HCT116 (cell line): ENCODE measurements at regions not wholly inside any gene's neighbourhood (a gene's known extent, or its start where the extent isn't known, plus 50 kb on each side); places are given as distances from the start of the nearest gene placed in this dataset.
A peak's percentile ranks its signal among the peaks of the same experiment; 100 is the strongest.

ENCODE experiments used
- ATAC-seq: fragments of 200-7000 bp; cut with Tn5 transposase; 2 replicates; pipeline ENCODE4 v1.9.1; 2020; ENCODE audit warnings: mild to moderate bottlenecking, moderate library complexity
- BruUV-seq: library from RNA; stranded (reverse); fragments of 400-500 nt; replicated peaks from 2 replicates; lab custom pipeline; 2021; lab: Mats Ljungman, UMichigan
- CTCF ChIA-PET: fragments of 300-600 bp; sonication (Branson Sonifier 250); formaldehyde crosslinking; loops from one replicate; lab custom pipeline; 2021; ENCODE audit warnings: antibody characterized with exemption; lab: Charles Lee
- POLR2A ChIA-PET: fragments of 300-600, 350-600 bp; sonication (Branson Sonifier 250); formaldehyde crosslinking; loops from one replicate; lab custom pipeline; 2021; ENCODE audit warnings: antibody characterized with exemption; lab: Charles Lee
- RAD21 ChIA-PET, 2 experiments: fragments of 300-600 bp; sonication (Branson Sonifier 250); formaldehyde crosslinking; loops; one replicate each; lab custom pipeline; 2023; ENCODE audit warnings: low total read pairs in 2 of 2; ENCODE audit not compliant: uncharacterized antibody in 2 of 2, unreplicated experiment in 2 of 2, low non-redundant PET in 1 of 2; lab: Charles Lee
- DNase-seq: peaks from one replicate; pipeline ENCODE4 v3.0.0-alpha.2; 2010; ENCODE audit warnings: low read depth, low spot score
- H2AFZ ChIP-seq: fragments of 200-600 bp; shearing (Covaris generic), sonication (generic); 2 replicates; pipeline ENCODE4 v1.6.1; 2017; ENCODE audit warnings: low read depth, mixed run types, mixed read lengths, antibody characterized with exemption, low read length; ENCODE audit not compliant: poor library complexity, severe bottlenecking
- H3K27ac ChIP-seq: 2 replicates; pipeline ENCODE4 v1.5.1; 2012; ENCODE audit warnings: low read depth, low read length
- H3K27me3 ChIP-seq: fragments of 200-600 bp; sonication (generic); 2 replicates; pipeline ENCODE4 v1.6.1; 2016; ENCODE audit warnings: mixed run types, low read length, mixed read lengths; ENCODE audit not compliant: insufficient read depth
- H3K36me3 ChIP-seq, 2 experiments: fragments of 200-500 bp in 1 of 2; fragments of 200-600 bp in 1 of 2; sonication (Bioruptor generic) in 1 of 2; sonication (generic) in 1 of 2; 2 replicates each; pipeline versions ENCODE4 v1.5.1 to v1.6.1; 2014 to 2016; ENCODE audit warnings: low read length in 2 of 2, inconsistent platforms in 1 of 2, mixed read lengths in 1 of 2, mixed run types in 1 of 2; ENCODE audit not compliant: insufficient read depth in 2 of 2, control insufficient read depth in 1 of 2
- H3K4me1 ChIP-seq, 2 experiments: fragments of 200-600 bp in 1 of 2; sonication (generic) in 1 of 2; 2 replicates each; pipeline versions ENCODE4 v1.5.1 to v1.6.1; 2012 to 2017; ENCODE audit warnings: low read length in 2 of 2, inconsistent platforms in 1 of 2, mild to moderate bottlenecking in 1 of 2, mixed read lengths in 1 of 2, mixed run types in 1 of 2, moderate library complexity in 1 of 2; ENCODE audit not compliant: insufficient read depth in 2 of 2, control insufficient read depth in 1 of 2
- H3K4me2 ChIP-seq: fragments of 200-600 bp; sonication (generic); 2 replicates; pipeline ENCODE4 v1.6.1; 2017; ENCODE audit warnings: mixed run types, low read length, mixed read lengths
- H3K4me3 ChIP-seq, 2 experiments: fragments of 200-600 bp in 1 of 2; sonication (generic) in 1 of 2; replicated peaks in 1 of 2; 2 replicates each; pipeline ENCODE4 v1.5.1; 2011 to 2016; ENCODE audit warnings: low read length in 2 of 2, control low read depth in 1 of 2, low read depth in 1 of 2, mild to moderate bottlenecking in 1 of 2, mixed read lengths in 1 of 2, mixed run types in 1 of 2
- H3K79me2 ChIP-seq: fragments of 200-600 bp; sonication (generic); 2 replicates; pipeline ENCODE4 v1.6.1; 2017; ENCODE audit warnings: mild to moderate bottlenecking, mixed run types, low read length, moderate library complexity, mixed read lengths; ENCODE audit not compliant: insufficient read depth
- H3K9ac ChIP-seq: fragments of 200-600 bp; sonication (generic); 2 replicates; pipeline ENCODE4 v1.6.1; 2016; ENCODE audit warnings: low read length, mixed read lengths
- H3K9me2 ChIP-seq: fragments of 200-600 bp; sonication (generic), shearing (Covaris generic); 2 replicates; pipeline ENCODE4 v1.6.1; 2017; ENCODE audit warnings: mixed run types, mild to moderate bottlenecking, moderate library complexity; ENCODE audit not compliant: insufficient read depth
- H3K9me3 ChIP-seq, 2 experiments: fragments of 200-500 bp in 1 of 2; fragments of 200-600 bp in 1 of 2; sonication (Bioruptor generic) in 1 of 2; sonication (generic) in 1 of 2; 2 replicates each; pipeline ENCODE4 v1.6.1; 2014 to 2017; ENCODE audit warnings: low read length in 2 of 2, mixed read lengths in 2 of 2, inconsistent platforms in 1 of 2, low read depth in 1 of 2, mild to moderate bottlenecking in 1 of 2, mixed run types in 1 of 2, moderate library complexity in 1 of 2; ENCODE audit not compliant: control insufficient read depth in 1 of 2, insufficient read depth in 1 of 2
- H4K20me1 ChIP-seq: fragments of 200-600 bp; sonication (generic), shearing (Covaris generic); 2 replicates; pipeline ENCODE4 v1.6.1; 2017; ENCODE audit warnings: mixed run types, mild to moderate bottlenecking, moderate library complexity; ENCODE audit not compliant: insufficient read depth
- CBX3 ChIP-seq: IDR thresholded peaks from 2 replicates; pipeline ENCODE4 v1.6.1; 2012; ENCODE audit warnings: low read depth
- CEBPB ChIP-seq: IDR thresholded peaks from 2 replicates; pipeline ENCODE4 v1.6.1; 2012; ENCODE audit warnings: low read depth
- EGR1 ChIP-seq: IDR thresholded peaks from 2 replicates; pipeline ENCODE4 v1.6.1; 2012; ENCODE audit warnings: low read depth
- EZH2 ChIP-seq: fragments of 200-600 bp; sonication (generic); IDR thresholded peaks from 2 replicates; pipeline ENCODE4 v1.6.1; 2017; ENCODE audit warnings: antibody characterized with exemption, mixed run types
- EZH2phosphoT487 ChIP-seq: fragments of 200-600 bp; IDR thresholded peaks from 2 replicates; pipeline ENCODE4 v1.6.1; 2018; ENCODE audit warnings: antibody characterized with exemption, borderline replicate concordance
- JUND ChIP-seq: IDR thresholded peaks from 2 replicates; pipeline ENCODE4 v1.6.1; 2012
- POLR2A ChIP-seq: IDR thresholded peaks from 2 replicates; pipeline ENCODE4 v1.7.0; 2011; ENCODE audit warnings: borderline replicate concordance; ENCODE audit not compliant: insufficient read depth, insufficient read length; ENCODE audit errors: extremely low read depth
- POLR2AphosphoS5 ChIP-seq: IDR thresholded peaks from 2 replicates; pipeline ENCODE4 v1.6.1; 2011; ENCODE audit warnings: mild to moderate bottlenecking, low read depth, low read length, moderate library complexity
- RAD21 ChIP-seq: IDR thresholded peaks from 2 replicates; pipeline ENCODE4 v1.6.1; 2012; ENCODE audit warnings: low read depth, mild to moderate bottlenecking
- SIN3A ChIP-seq: IDR thresholded peaks from 2 replicates; pipeline ENCODE4 v1.6.1; 2012; ENCODE audit warnings: low read depth
- SP1 ChIP-seq: IDR thresholded peaks from 2 replicates; pipeline ENCODE4 v1.6.1; 2012; ENCODE audit warnings: low read depth
- SRF ChIP-seq: IDR thresholded peaks from 2 replicates; pipeline ENCODE4 v1.6.1; 2012; ENCODE audit warnings: low read depth
- YY1 ChIP-seq: IDR thresholded peaks from 2 replicates; pipeline ENCODE4 v1.6.1; 2011; ENCODE audit warnings: low read length, low read depth, moderate library complexity, mild to moderate bottlenecking; ENCODE audit not compliant: insufficient replicate concordance; ENCODE audit errors: extremely low read depth
- ZNF274 ChIP-seq: fragments of 200-500 bp; sonication (Bioruptor generic); IDR thresholded peaks from 2 replicates; pipeline ENCODE4 v1.6.1; 2014; ENCODE audit warnings: mild to moderate bottlenecking, low read depth, low read length, inconsistent platforms
- intact Hi-C: fragments of 100-400 bp; cut with micrococcal nuclease; formaldehyde crosslinking; loops from 2 replicates; pipeline ENCODE4 v1.10.0; 2022
- TF ChIP-seq, protein P1 (sequence below): IDR thresholded peaks from 2 replicates; pipeline ENCODE4 v1.6.1; 2012
- TF ChIP-seq, protein P2 (sequence below): IDR thresholded peaks from 2 replicates; pipeline ENCODE4 v1.6.1; 2012; ENCODE audit warnings: low read depth

DNA sequence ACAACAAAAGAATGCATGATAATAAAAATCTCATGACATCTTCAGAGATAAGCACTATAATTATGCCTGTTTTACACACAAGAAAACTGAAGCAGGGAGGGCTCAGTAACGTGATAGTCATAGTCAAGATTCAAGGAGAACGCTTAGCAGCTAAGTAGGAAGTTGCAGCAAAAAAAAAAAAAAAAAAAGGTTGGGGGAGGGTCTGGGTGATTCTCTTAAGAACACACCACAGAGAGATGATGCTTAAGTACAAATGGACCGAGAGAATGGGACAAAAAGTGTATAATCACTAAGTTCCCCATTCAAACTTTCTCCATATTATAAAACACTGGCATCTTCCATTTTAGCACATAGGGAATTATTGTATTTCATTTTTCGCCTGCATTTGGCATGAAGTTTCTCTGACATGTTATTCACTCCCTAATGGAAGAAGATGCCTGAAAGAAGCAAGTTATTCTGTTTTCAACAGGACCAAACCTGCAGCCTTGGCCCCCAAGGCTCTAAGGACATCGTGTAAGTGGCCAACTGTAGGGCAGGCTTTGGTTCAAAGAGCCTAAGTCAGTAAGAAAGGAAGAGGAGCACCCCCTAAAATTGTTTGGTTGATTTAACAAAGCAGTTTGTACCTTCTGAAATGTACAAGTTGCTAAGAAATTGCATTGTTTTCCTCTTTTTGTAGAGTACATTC lies 142.9 kb upstream of the TMPO start:
- ChIA-PET RAD21 (no interaction called here), CTCF (no interaction called here), POLR2A (no interaction called here)
- TF ChIP-seq POLR2AphosphoS5: no peak
- TF ChIP-seq YY1: no peak
- no peak for TF ChIP-seq CBX3
- TF ChIP-seq EZH2: no peak
- BruUV-seq: no TSS peak
- no peak overlapping the region for H3K4me3 ChIP-seq
- peaks cover 28% of the 10 kb centered on the region for H3K27me3 ChIP-seq
- H3K9me2 ChIP-seq: no peaks in the 10 kb centered on the region
- H4K20me1 ChIP-seq: no peaks in the 10 kb centered on the region
- DNase-seq (no peak), ATAC-seq (peak; percentile 20; the same call in 1 of the 2 replicates)
- no peaks in the 10 kb centered on the region for H3K9me3 ChIP-seq
- no peaks in the 10 kb centered on the region for H3K36me3 ChIP-seq
- intact Hi-C loops: loop anchor here (2.0 to 10.0 kb wide), 7 partner anchors 145 to 1794 kb away; no protein-coding TSS in a partner anchor
- H3K9ac ChIP-seq: no peak overlapping the region
- no peak overlapping the region for H3K4me2 ChIP-seq
- H3K4me1 ChIP-seq: no peaks in the 10 kb centered on the region
- no peaks in the 10 kb centered on the region for H3K79me2 ChIP-seq
- H3K27ac ChIP-seq: no peak overlapping the region
- no peak overlapping the region for H2AFZ ChIP-seq

DNA sequence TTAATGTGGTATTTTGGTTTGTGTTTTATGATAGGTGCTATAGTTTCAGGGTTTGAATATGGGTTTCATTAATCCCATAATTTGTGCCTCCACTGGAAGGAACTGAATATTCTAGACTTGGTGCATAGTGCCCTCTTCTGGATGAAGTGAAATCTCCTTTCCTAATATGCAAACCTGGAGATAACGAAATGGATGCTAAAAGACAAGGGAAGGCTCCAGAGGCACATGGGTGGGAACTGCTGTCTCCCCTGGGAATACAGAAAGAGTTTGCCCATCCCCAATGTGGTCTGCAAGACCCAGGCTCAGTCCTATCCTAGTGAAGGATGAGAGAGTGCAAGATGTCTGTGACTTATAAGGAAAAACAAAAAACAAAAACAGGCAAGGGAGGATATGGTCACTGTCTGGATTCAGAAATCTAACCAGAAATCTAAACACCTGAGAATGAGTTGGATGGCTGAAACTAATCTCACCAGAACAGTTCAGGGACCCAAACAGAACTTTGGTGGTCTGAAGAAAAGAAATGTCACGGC lies 142.3 kb upstream of the TMPO start:
- ATAC-seq (peak; percentile 86), DNase-seq (peak; percentile 39)
- CTCF ChIA-PET: no interaction called here
- no TSS peak for BruUV-seq
- Histone ChIP-seq H3K9ac (no peak overlapping the region), H2AFZ (peak overlapping the region; percentile 76), H3K79me2 (no peaks in the 10 kb centered on the region), H3K4me3 (no peak overlapping the region), H3K4me1 (no peaks in the 10 kb centered on the region), H3K9me2 (no peaks in the 10 kb centered on the region), H3K27ac (no peak overlapping the region), H3K9me3 (no peaks in the 10 kb centered on the region), H4K20me1 (no peaks in the 10 kb centered on the region), H3K27me3 (peaks cover 24% of the 10 kb centered on the region; the same call in 1 of the 2 replicates), H3K4me2 (no peak overlapping the region), H3K36me3 (no peaks in the 10 kb centered on the region)
- RAD21 ChIA-PET: no interaction called here
- intact Hi-C loops: loop anchor here (2.0 to 10.0 kb wide), 7 partner anchors 146 to 1794 kb away; no protein-coding TSS in a partner anchor
- POLR2A ChIA-PET: no interaction called here
- TF ChIP-seq CEBPB (no peak), SP1 (no peak), SIN3A (no peak), CBX3 (no peak), POLR2AphosphoS5 (no peak), EGR1 (no peak), POLR2A (no peak), SRF (no peak), RAD21 (peak; percentile 85), EZH2phosphoT487 (no peak), JUND (no peak), ZNF274 (no peak)
- TF ChIP-seq, protein P1, sequence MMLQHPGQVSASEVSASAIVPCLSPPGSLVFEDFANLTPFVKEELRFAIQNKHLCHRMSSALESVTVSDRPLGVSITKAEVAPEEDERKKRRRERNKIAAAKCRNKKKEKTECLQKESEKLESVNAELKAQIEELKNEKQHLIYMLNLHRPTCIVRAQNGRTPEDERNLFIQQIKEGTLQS: no peak
- TF ChIP-seq, protein P2, sequence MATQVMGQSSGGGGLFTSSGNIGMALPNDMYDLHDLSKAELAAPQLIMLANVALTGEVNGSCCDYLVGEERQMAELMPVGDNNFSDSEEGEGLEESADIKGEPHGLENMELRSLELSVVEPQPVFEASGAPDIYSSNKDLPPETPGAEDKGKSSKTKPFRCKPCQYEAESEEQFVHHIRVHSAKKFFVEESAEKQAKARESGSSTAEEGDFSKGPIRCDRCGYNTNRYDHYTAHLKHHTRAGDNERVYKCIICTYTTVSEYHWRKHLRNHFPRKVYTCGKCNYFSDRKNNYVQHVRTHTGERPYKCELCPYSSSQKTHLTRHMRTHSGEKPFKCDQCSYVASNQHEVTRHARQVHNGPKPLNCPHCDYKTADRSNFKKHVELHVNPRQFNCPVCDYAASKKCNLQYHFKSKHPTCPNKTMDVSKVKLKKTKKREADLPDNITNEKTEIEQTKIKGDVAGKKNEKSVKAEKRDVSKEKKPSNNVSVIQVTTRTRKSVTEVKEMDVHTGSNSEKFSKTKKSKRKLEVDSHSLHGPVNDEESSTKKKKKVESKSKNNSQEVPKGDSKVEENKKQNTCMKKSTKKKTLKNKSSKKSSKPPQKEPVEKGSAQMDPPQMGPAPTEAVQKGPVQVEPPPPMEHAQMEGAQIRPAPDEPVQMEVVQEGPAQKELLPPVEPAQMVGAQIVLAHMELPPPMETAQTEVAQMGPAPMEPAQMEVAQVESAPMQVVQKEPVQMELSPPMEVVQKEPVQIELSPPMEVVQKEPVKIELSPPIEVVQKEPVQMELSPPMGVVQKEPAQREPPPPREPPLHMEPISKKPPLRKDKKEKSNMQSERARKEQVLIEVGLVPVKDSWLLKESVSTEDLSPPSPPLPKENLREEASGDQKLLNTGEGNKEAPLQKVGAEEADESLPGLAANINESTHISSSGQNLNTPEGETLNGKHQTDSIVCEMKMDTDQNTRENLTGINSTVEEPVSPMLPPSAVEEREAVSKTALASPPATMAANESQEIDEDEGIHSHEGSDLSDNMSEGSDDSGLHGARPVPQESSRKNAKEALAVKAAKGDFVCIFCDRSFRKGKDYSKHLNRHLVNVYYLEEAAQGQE: no peak
